IPS DF 4.7 (cell line): ENCODE measurements at regions not wholly inside any gene's neighbourhood (a gene's known extent, or its start where the extent isn't known, plus 50 kb on each side); places are given as distances from the start of the nearest gene placed in this dataset.

Experiments
- DNase-seq: peaks from one replicate; pipeline ENCODE4 v3.0.0-alpha.2; 2013; ENCODE audit warnings: low spot score; ENCODE audit errors: extremely low read depth

GRCh38 chr2:21489080-21489479 lies 365.3 kb downstream of the TDRD15 start:
- DNase-seq = no peak

GRCh38 chr2:21498016-21498415 lies 374.2 kb downstream of the TDRD15 start:
- no peak for DNase-seq

GRCh38 chr2:21500401-21500945 lies 376.7 kb downstream of the TDRD15 start:
- DNase-seq = no peak

GRCh38 chr2:21501376-21502027 lies 377.7 kb downstream of the TDRD15 start:
- no peak for DNase-seq

GRCh38 chr2:21515903-21516302 lies 392.1 kb downstream of the TDRD15 start:
- DNase-seq = no peak

- no peak for DNase-seq
Measured at GRCh38 chr2:21519412-21519811, 395.6 kb downstream of the TDRD15 start.

GRCh38 chr2:21519821-21520220 lies 396.1 kb downstream of the TDRD15 start:
- no peak for DNase-seq

- DNase-seq = no peak
Measured at GRCh38 chr2:21535826-21536225, 412.1 kb downstream of the TDRD15 start.

GRCh38 chr2:21539685-21540084 lies 415.9 kb downstream of the TDRD15 start:
- no peak for DNase-seq

GRCh38 chr2:21543630-21544029 lies 419.9 kb downstream of the TDRD15 start:
- no peak for DNase-seq

GRCh38 chr2:21544392-21544791 lies 420.6 kb downstream of the TDRD15 start:
- no peak for DNase-seq

GRCh38 chr2:21552981-21553380 lies 429.2 kb downstream of the TDRD15 start:
- no peak for DNase-seq

GRCh38 chr2:21559351-21559750 lies 435.6 kb downstream of the TDRD15 start:
- no peak for DNase-seq

- DNase-seq = no peak
Measured at GRCh38 chr2:21561965-21562364, 438.2 kb downstream of the TDRD15 start.

GRCh38 chr2:21567395-21567794 lies 443.6 kb downstream of the TDRD15 start:
- no peak for DNase-seq

- no peak for DNase-seq
Measured at GRCh38 chr2:21571686-21572085, 447.9 kb downstream of the TDRD15 start.

GRCh38 chr2:21580391-21580790 lies 456.6 kb downstream of the TDRD15 start:
- DNase-seq = no peak

- DNase-seq = no peak
Measured at GRCh38 chr2:21585881-21586280, 462.1 kb downstream of the TDRD15 start.

- no peak for DNase-seq
Measured at GRCh38 chr2:21590026-21590690, 466.4 kb downstream of the TDRD15 start.

GRCh38 chr2:21591926-21592325 lies 468.2 kb downstream of the TDRD15 start:
- DNase-seq = no peak

GRCh38 chr2:21599417-21599816 lies 475.6 kb downstream of the TDRD15 start:
- no peak for DNase-seq

- DNase-seq = no peak
Measured at GRCh38 chr2:21602789-21603188, 479.0 kb downstream of the TDRD15 start.

GRCh38 chr2:21607572-21607971 lies 483.8 kb downstream of the TDRD15 start:
- DNase-seq = no peak
